Spleen (tissue), 7 donors: ENCODE measurements at regions not wholly inside any gene's neighbourhood (a gene's known extent, or its start where the extent isn't known, plus 50 kb on each side); places are given as distances from the start of the nearest gene placed in this dataset.
"Not testable (repeated sequence)": the region's sequence is repeated elsewhere in the genome, so short reads cannot be mapped to it uniquely, and the experiment has no call there.

Experiments used
- POLR2A ChIP-seq, 3 donors: fragments of 450-650 bp; IDR thresholded peaks; one replicate each; pipeline ENCODE4 v1.5.1; 2017; ENCODE audit warnings: antibody characterized with exemption in 3 of 3, mild to moderate bottlenecking in 1 of 3
- TF ChIP-seq, protein P1 (sequence below), 11 experiments: fragments of 200-600 bp in 7 of 11; fragments of 450-650 bp in 4 of 11; sonication (generic) in 4 of 11; IDR thresholded peaks in 8 of 11; conservative IDR thresholded peaks in 3 of 11; 1 replicate in 7 of 11; 2 replicates in 4 of 11; pipeline versions ENCODE4 v1.4.0 to v1.8.0; 2016 to 2021; ENCODE audit warnings: antibody characterized with exemption in 11 of 11, inconsistent platforms in 4 of 11, mild to moderate bottlenecking in 1 of 11
- donor health status: DM: no; HTN: no; CAD: no; lungs with moderate emphysema.
- donor health status: DM: no; HTN: no; CAD: no.
- donor health status: DM: no; HTN: no; CAD: no.

- TF ChIP-seq, protein P1, sequence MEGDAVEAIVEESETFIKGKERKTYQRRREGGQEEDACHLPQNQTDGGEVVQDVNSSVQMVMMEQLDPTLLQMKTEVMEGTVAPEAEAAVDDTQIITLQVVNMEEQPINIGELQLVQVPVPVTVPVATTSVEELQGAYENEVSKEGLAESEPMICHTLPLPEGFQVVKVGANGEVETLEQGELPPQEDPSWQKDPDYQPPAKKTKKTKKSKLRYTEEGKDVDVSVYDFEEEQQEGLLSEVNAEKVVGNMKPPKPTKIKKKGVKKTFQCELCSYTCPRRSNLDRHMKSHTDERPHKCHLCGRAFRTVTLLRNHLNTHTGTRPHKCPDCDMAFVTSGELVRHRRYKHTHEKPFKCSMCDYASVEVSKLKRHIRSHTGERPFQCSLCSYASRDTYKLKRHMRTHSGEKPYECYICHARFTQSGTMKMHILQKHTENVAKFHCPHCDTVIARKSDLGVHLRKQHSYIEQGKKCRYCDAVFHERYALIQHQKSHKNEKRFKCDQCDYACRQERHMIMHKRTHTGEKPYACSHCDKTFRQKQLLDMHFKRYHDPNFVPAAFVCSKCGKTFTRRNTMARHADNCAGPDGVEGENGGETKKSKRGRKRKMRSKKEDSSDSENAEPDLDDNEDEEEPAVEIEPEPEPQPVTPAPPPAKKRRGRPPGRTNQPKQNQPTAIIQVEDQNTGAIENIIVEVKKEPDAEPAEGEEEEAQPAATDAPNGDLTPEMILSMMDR (IDR thresholded peaks at IDR 0.05 in 8 of 11, conservative IDR thresholded peaks at IDR 0.05 in 3 of 11): not testable (repeated sequence)
- not testable (repeated sequence) for TF ChIP-seq POLR2A (IDR thresholded peaks at IDR 0.05)
Observed at GRCh38 chr9:40330958-40331357, 797.5 kb downstream of the FOXD4L6 start.
